ENCODE measurements at regions not wholly inside any gene's neighbourhood (a gene's known extent, or its start where the extent isn't known, plus 50 kb on each side); places are given as distances from the start of the nearest gene placed in this dataset.

- intact Hi-C loops (cut with DNase I; ENCODE audit: low total_unique reads): no loop called here
- H3K27ac ChIP-seq: peak overlapping the region in 1 of 2 donors; percentile 31
Observed at GRCh38 chrX:13472975-13473374, 96.4 kb upstream of the EGFL6 start.

DNA sequence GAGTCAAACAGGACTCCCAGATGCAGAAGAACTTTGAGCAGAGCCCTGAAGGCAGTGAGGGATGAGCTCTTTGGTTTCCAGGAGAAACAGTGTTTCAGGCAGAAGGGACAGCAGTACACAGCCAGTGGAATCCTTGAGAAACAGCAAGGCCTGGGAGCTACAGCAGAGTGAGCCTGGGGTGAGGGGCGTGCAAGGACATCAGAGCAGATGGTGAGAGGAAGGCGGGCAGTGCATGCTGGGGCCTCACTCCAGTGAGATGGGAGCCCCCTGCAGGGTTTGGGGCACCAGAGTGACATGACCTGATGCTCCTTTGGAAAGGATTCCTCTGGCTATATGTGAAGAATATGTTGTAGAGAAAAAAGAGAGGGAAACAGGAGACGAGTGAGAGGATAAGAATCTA, 98.1 kb upstream of the EGFL6 start:
- H3K27ac ChIP-seq: no peak overlapping the region
- TF ChIP-seq POLR2A (IDR thresholded peaks at IDR 0.05) (no peak), POLR2AphosphoS5 (IDR thresholded peaks at IDR 0.05) (no peak)
- TF ChIP-seq, protein P1, sequence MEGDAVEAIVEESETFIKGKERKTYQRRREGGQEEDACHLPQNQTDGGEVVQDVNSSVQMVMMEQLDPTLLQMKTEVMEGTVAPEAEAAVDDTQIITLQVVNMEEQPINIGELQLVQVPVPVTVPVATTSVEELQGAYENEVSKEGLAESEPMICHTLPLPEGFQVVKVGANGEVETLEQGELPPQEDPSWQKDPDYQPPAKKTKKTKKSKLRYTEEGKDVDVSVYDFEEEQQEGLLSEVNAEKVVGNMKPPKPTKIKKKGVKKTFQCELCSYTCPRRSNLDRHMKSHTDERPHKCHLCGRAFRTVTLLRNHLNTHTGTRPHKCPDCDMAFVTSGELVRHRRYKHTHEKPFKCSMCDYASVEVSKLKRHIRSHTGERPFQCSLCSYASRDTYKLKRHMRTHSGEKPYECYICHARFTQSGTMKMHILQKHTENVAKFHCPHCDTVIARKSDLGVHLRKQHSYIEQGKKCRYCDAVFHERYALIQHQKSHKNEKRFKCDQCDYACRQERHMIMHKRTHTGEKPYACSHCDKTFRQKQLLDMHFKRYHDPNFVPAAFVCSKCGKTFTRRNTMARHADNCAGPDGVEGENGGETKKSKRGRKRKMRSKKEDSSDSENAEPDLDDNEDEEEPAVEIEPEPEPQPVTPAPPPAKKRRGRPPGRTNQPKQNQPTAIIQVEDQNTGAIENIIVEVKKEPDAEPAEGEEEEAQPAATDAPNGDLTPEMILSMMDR (IDR thresholded peaks at IDR 0.05): no peak
- no peak overlapping the region for H3K4me3 ChIP-seq
- H3K4me1 ChIP-seq: no peaks in the 10 kb centered on the region
- no peak for DNase-seq (ENCODE audit: low spot score in 2 of 2)
- H3K9me3 ChIP-seq: no peaks in the 10 kb centered on the region
- intact Hi-C loops (cut with DNase I; ENCODE audit: low total_unique reads): no loop called here
- peaks cover 0 to 52% of the 10 kb centered on the region in 2 donors for H3K27me3 ChIP-seq
- H3K36me3 ChIP-seq: no peaks in the 10 kb centered on the region

More at GRCh38 chrX:13472975-13473374, 96.4 kb upstream of the EGFL6 start:
- DNase-seq (ENCODE audit: low spot score in 2 of 2): no peak
- H3K36me3 ChIP-seq: no peaks in the 10 kb centered on the region
- no peaks in the 10 kb centered on the region for H3K9me3 ChIP-seq
- H3K4me3 ChIP-seq: no peak overlapping the region
- no peaks in the 10 kb centered on the region for H3K4me1 ChIP-seq
- peaks cover 0 to 61% of the 10 kb centered on the region in 2 donors for H3K27me3 ChIP-seq
- TF ChIP-seq POLR2A (IDR thresholded peaks at IDR 0.05) (no peak), POLR2AphosphoS5 (IDR thresholded peaks at IDR 0.05) (no peak)
- TF ChIP-seq, protein P1 (IDR thresholded peaks at IDR 0.05): no peak

DNA sequence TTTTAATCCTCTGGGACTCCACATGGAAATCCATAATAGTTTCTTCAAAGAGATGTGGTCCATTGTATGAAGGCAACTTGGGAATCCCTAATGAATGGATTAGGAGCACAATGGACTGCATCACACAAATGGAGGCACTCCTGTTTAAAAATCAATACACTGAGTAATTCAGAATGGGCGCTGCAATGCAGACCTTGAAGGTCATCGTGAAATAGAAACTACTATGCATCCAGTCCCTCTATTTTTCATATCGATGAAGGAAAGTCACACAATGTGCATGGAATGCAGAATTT, 98.8 kb upstream of the EGFL6 start:
- no peak for DNase-seq (ENCODE audit: low spot score in 2 of 2)
- Histone ChIP-seq H3K36me3 (no peaks in the 10 kb centered on the region), H3K4me1 (no peaks in the 10 kb centered on the region), H3K9me3 (no peaks in the 10 kb centered on the region), H3K27ac (no peak overlapping the region), H3K27me3 (peaks cover 0 to 51% of the 10 kb centered on the region in 2 donors), H3K4me3 (no peak overlapping the region)
- TF ChIP-seq, protein P1 (IDR thresholded peaks at IDR 0.05): no peak
- TF ChIP-seq POLR2A (IDR thresholded peaks at IDR 0.05): no peak
- TF ChIP-seq POLR2AphosphoS5 (IDR thresholded peaks at IDR 0.05): no peak
- intact Hi-C loops (cut with DNase I; ENCODE audit: low total_unique reads): no loop called here

DNA sequence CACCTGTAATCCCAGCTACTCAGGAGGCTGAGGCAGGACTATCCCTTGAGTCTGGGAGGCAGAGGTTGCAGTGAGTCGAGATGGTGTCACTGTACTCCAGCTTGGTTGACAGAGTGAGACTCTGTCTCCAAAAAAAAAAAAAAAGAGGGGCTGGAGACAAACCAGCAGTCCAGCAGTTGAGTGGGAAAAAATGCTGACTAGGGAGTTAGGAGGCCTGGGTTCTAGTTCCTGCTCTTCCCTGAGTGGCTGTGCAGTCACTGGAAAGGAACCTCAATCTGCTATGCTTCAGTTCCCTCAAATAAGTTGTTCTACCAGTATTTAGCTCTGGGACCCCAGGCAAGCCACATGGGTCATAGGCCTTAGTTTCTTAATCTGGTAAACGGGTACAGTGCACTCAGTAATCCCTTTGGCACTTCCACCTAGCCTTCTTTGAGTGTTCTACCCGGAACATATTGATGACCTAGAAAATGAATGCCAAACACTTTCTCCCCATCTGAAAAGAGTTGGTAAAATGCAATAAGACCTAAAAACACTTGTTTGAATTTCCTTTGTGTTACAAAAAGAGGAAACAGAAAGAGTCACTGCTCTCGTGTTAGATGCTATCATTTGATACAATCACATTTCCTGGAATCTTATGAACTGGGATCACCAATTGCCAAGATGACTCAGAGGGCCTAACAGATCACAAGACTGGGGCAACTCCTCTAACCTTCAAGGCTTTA, 99.3 kb upstream of the EGFL6 start:
- intact Hi-C loops (cut with DNase I; ENCODE audit: low total_unique reads): no loop called here
- Histone ChIP-seq H3K9me3 (no peaks in the 10 kb centered on the region), H3K27ac (no peak overlapping the region), H3K27me3 (peaks cover 0 to 47% of the 10 kb centered on the region in 2 donors), H3K36me3 (no peaks in the 10 kb centered on the region), H3K4me3 (no peak overlapping the region), H3K4me1 (no peaks in the 10 kb centered on the region)
- TF ChIP-seq, protein P1 (IDR thresholded peaks at IDR 0.05): no peak
- TF ChIP-seq POLR2AphosphoS5 (IDR thresholded peaks at IDR 0.05) (no peak), POLR2A (IDR thresholded peaks at IDR 0.05) (no peak)
- no peak for DNase-seq (ENCODE audit: low spot score in 2 of 2)

- Histone ChIP-seq H3K27ac (no peak overlapping the region), H3K36me3 (no peaks in the 10 kb centered on the region), H3K4me1 (no peaks in the 10 kb centered on the region), H3K9me3 (peaks cover 0 to 8% of the 10 kb centered on the region in 2 donors), H3K27me3 (peaks cover 0 to 57% of the 10 kb centered on the region in 2 donors), H3K4me3 (no peak overlapping the region)
- TF ChIP-seq POLR2AphosphoS5 (IDR thresholded peaks at IDR 0.05) (no peak), POLR2A (IDR thresholded peaks at IDR 0.05) (no peak)
- TF ChIP-seq, protein P1 (IDR thresholded peaks at IDR 0.05): no peak
- intact Hi-C loops (cut with DNase I; ENCODE audit: low total_unique reads): no loop called here
- DNase-seq (ENCODE audit: low spot score in 2 of 2): no peak
Observed at GRCh38 chrX:13468096-13468495, 101.3 kb upstream of the EGFL6 start.
